Epithelial cell of proximal tubule (primary cell): ENCODE measurements at regions not wholly inside any gene's neighbourhood (a gene's known extent, or its start where the extent isn't known, plus 50 kb on each side); places are given as distances from the start of the nearest gene placed in this dataset.

Experiments
- DNase-seq: peaks from one replicate; pipeline ENCODE4 v3.0.0-alpha.2; 2011; ENCODE audit warnings: low read depth
- H3K4me3 ChIP-seq: 2 replicates; pipeline ENCODE4 v1.5.1; 2011; ENCODE audit warnings: low read depth, mild to moderate bottlenecking, low read length
- CTCF ChIP-seq: conservative IDR thresholded peaks from 2 replicates; pipeline ENCODE4 v1.5.1; 2012; ENCODE audit warnings: low read depth, mild to moderate bottlenecking, low read length

DNA sequence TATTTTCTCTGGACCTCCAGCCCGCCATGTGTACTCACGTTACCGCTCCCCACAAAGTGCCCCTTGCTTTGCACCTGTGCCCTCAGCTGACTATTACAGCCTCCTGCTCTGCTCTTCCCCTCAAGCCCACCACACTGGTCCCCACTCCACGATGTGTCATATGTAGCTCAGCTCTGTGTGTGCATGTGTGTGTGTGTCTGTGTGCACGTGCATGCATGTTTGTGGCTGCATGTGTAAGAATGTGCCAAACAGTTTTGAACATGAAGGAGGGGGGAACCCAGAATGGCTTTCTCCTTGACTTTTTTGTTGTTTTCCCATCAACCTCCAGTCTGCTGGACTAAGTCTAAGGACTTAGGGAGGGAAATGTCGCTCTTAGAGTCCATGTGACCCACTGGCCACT lies 54.8 kb upstream of the BTRC start:
- no peak overlapping the region for H3K4me3 ChIP-seq
- TF ChIP-seq CTCF: no peak
- DNase-seq: no peak

DNA sequence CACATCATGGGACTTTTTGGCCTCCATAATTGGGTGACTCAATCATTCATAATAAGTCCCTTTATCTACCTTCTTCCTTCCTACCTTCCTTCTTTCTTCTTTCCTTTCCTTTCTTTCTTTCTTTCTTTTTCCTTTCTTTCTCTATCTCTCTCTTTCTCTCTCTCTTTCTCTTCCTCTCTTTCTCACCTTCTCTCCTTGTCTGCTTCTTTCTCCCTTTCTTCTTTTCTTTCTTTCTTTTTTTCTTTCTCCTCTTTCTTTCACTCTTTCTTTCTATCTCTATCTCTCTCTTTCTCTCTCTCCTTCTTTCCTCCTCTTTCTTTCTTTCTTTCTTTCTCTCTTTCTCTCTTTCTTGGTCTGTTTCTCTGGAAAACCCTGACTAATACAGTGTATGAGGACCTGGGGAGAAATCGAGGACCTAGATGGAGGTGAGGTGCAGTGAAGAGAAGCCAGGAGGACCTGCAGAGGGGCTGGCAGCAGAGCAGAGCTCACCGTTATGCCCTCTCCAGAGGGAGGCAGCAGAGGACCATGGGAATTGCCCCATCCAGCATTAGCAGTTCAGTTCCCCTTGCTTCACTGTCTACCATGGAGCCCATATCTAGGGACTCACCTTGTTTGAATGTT lies 52.7 kb upstream of the BTRC start:
- no peak for DNase-seq
- H3K4me3 ChIP-seq: no peak overlapping the region
- peak; percentile 77 for TF ChIP-seq CTCF

DNA sequence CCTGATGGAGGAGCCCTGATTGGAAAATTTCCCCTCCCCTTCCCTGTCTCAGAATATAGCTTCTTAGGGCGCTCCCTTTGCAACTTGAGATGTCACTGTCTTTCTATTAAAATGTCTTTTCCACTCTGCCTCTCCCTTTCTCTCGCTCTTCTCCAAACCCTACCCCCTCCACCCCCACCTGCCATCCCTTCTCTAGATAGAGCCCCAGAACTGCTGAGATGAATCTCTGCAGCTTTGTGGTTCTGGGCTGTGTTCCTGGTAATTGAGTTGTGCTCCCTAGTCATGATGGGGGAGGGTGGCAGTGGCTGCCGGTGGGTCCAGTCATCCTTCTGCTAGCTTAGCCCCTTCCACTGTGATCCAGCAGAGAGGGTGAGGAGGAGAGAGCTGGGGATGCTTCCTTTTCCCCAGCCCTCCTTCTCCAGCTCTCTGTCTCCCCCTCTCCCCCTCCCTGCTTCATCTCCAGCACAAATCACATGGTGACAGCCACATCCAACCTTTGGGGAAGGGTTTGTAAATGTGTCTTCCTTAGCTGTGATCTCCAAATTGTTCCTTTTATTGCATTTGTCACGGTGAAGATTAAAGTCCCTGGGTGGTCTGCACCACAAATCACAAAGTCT lies 50.8 kb upstream of the BTRC start:
- DNase-seq: no peak
- TF ChIP-seq CTCF: no peak
- no peak overlapping the region for H3K4me3 ChIP-seq
